Chondrocyte (in vitro differentiated cells): ENCODE measurements at regions not wholly inside any gene's neighbourhood (a gene's known extent, or its start where the extent isn't known, plus 50 kb on each side); places are given as distances from the start of the nearest gene placed in this dataset.

Experiments
- DNase-seq: peaks from one replicate; pipeline ENCODE4 v3.0.0; 2021; ENCODE audit warnings: mixed read lengths, low spot score
- H3K27ac Mint-ChIP-seq: one replicate; pipeline ENCODE4 v1.8.0; 2021; ENCODE audit warnings: mild to moderate bottlenecking, moderate library complexity, mixed read lengths; ENCODE audit not compliant: unreplicated experiment
- H3K27me3 Mint-ChIP-seq: 2 replicates; pipeline ENCODE4 v1.8.0; 2021; ENCODE audit warnings: low read depth, mixed read lengths
- H3K36me3 Mint-ChIP-seq: 2 replicates; pipeline ENCODE4 v1.8.0; 2021; ENCODE audit warnings: low read depth, mixed read lengths
- H3K4me1 Mint-ChIP-seq: 2 replicates; pipeline ENCODE4 v1.8.0; 2021; ENCODE audit warnings: low read depth, mild to moderate bottlenecking, mixed read lengths
- H3K4me3 Mint-ChIP-seq: one replicate; pipeline ENCODE4 v1.8.0; 2021; ENCODE audit warnings: mild to moderate bottlenecking, moderate library complexity, mixed read lengths; ENCODE audit not compliant: unreplicated experiment
- H3K9me3 Mint-ChIP-seq: 2 replicates; pipeline ENCODE4 v1.8.0; 2021; ENCODE audit warnings: low read depth, mixed read lengths
- CTCF ChIP-seq: fragments of 200-600 bp; sonication (generic); IDR thresholded peaks from 2 replicates; pipeline ENCODE4 v1.5.0; 2021; ENCODE audit warnings: antibody characterized with exemption, mild to moderate bottlenecking, moderate library complexity

GRCh38 chr2:78585871-78586270, 439.6 kb upstream of the REG3G start:
- Mint-ChIP-seq H3K4me1 (no peaks in the 10 kb centered on the region), H3K9me3 (no peaks in the 10 kb centered on the region), H3K4me3 (no peak overlapping the region), H3K27ac (no peak overlapping the region), H3K36me3 (no peaks in the 10 kb centered on the region), H3K27me3 (peaks cover 4% of the 10 kb centered on the region)
- no peak for DNase-seq
- TF ChIP-seq CTCF = no peak

- H3K4me1 Mint-ChIP-seq = no peaks in the 10 kb centered on the region
- no peaks in the 10 kb centered on the region for H3K9me3 Mint-ChIP-seq
- H3K4me3 Mint-ChIP-seq = no peak overlapping the region
- TF ChIP-seq CTCF = no peak
- peaks cover 4% of the 10 kb centered on the region for H3K27me3 Mint-ChIP-seq
- no peaks in the 10 kb centered on the region for H3K36me3 Mint-ChIP-seq
- H3K27ac Mint-ChIP-seq = no peak overlapping the region
- DNase-seq = no peak
These were observed 439.2 kb upstream of the REG3G start for GRCh38 chr2:78586316-78586715.

- Mint-ChIP-seq H3K4me3 (no peak overlapping the region), H3K4me1 (no peaks in the 10 kb centered on the region), H3K27ac (no peak overlapping the region), H3K27me3 (peaks cover 4% of the 10 kb centered on the region), H3K9me3 (no peaks in the 10 kb centered on the region), H3K36me3 (no peaks in the 10 kb centered on the region)
- no peak for DNase-seq
- TF ChIP-seq CTCF = no peak
These were observed 435.6 kb upstream of the REG3G start for GRCh38 chr2:78589871-78590270.

- no peaks in the 10 kb centered on the region for H3K9me3 Mint-ChIP-seq
- no peak overlapping the region for H3K27ac Mint-ChIP-seq
- H3K27me3 Mint-ChIP-seq = peaks cover 4% of the 10 kb centered on the region
- no peaks in the 10 kb centered on the region for H3K4me1 Mint-ChIP-seq
- no peaks in the 10 kb centered on the region for H3K36me3 Mint-ChIP-seq
- TF ChIP-seq CTCF = no peak
- DNase-seq = no peak
- H3K4me3 Mint-ChIP-seq = no peak overlapping the region
These were observed 433.0 kb upstream of the REG3G start for GRCh38 chr2:78592491-78592890.

GRCh38 chr2:78601113-78601512, 424.4 kb upstream of the REG3G start:
- Mint-ChIP-seq H3K9me3 (no peaks in the 10 kb centered on the region), H3K36me3 (no peaks in the 10 kb centered on the region), H3K4me3 (no peak overlapping the region), H3K27ac (no peak overlapping the region), H3K27me3 (no peaks in the 10 kb centered on the region), H3K4me1 (no peaks in the 10 kb centered on the region)
- TF ChIP-seq CTCF = no peak
- no peak for DNase-seq
